K562 (cell line): ENCODE measurements at regions not wholly inside any gene's neighbourhood (a gene's known extent, or its start where the extent isn't known, plus 50 kb on each side); places are given as distances from the start of the nearest gene placed in this dataset.

Source experiments
- ATAC-seq: fragments of 200-7000 bp; cut with Tn5 transposase; 3 replicates; pipeline ENCODE4 v1.9.1; 2020; ENCODE audit warnings: moderate library complexity
- BruUV-seq: library from RNA; stranded (reverse); fragments of 400-500 nt; replicated peaks from 2 replicates; lab custom pipeline; 2021; lab: Mats Ljungman, UMichigan
- CTCF ChIA-PET: fragments of 300-600 bp; formaldehyde crosslinking; extraction: SDS; loops from one replicate; lab custom pipeline; 2021; ENCODE audit warnings: low intra/inter-chr PET ratio; lab: Yijun Ruan, JAX
- POLR2A ChIA-PET: fragments of 300-600, 350-650 bp; sonication (Branson Sonifier 250); formaldehyde crosslinking; extraction: SDS; loops from one replicate; lab custom pipeline; 2021; ENCODE audit warnings: antibody characterized with exemption, inconsistent platforms; lab: Yijun Ruan, JAX
- DNase-seq, 4 experiments: peaks; one replicate each; pipeline versions ENCODE4 v3.0.0 to v3.0.0-alpha.2; 2011 to 2018; ENCODE audit warnings: low spot score in 3 of 4, mixed read lengths in 3 of 4; ENCODE audit errors: extremely low read depth in 1 of 4
- FAIRE-seq: peaks from 2 replicates; lab custom pipeline; 2011; peaks lifted over from hg19 to GRCh38; lab: Jason Lieb, UNC
- H2AFZ ChIP-seq: 2 replicates; pipeline ENCODE4 v1.6.0; 2011; ENCODE audit warnings: low read depth, low read length, control low read depth, inconsistent platforms
- H3K27ac ChIP-seq: fragments of 200-600 bp; 3 replicates; pipeline ENCODE4 v1.8.0; 2011; ENCODE audit warnings: low read depth, mild to moderate bottlenecking, control low read depth, inconsistent platforms, low read length, moderate library complexity, mixed read lengths; ENCODE audit errors: extremely low read depth
- H3K27me3 ChIP-seq, 2 experiments: fragments of 300-600 bp in 1 of 2; 2 replicates in 1 of 2; 3 replicates in 1 of 2; pipeline versions ENCODE4 v1.6.0 to v1.8.0; 2011; ENCODE audit warnings: inconsistent platforms in 2 of 2, low read length in 2 of 2, mild to moderate bottlenecking in 1 of 2, mixed read lengths in 1 of 2, moderate library complexity in 1 of 2; ENCODE audit not compliant: control insufficient read depth in 2 of 2, insufficient read depth in 2 of 2
- H3K36me3 ChIP-seq: fragments of 300-600 bp; 3 replicates; pipeline ENCODE4 v1.8.0; 2011; ENCODE audit warnings: mild to moderate bottlenecking, low read length, inconsistent platforms; ENCODE audit not compliant: control insufficient read depth, insufficient read depth
- H3K4me1 ChIP-seq, 2 experiments: fragments of 200-600 bp in 1 of 2; replicated peaks in 1 of 2; 2 replicates in 1 of 2; 3 replicates in 1 of 2; pipeline versions ENCODE4 v1.5.1 to v1.8.0; 2011; ENCODE audit warnings: inconsistent platforms in 2 of 2, low read length in 2 of 2, mild to moderate bottlenecking in 1 of 2, mixed read lengths in 1 of 2, moderate library complexity in 1 of 2; ENCODE audit not compliant: control insufficient read depth in 2 of 2, insufficient read depth in 2 of 2
- H3K4me2 ChIP-seq: 2 replicates; pipeline ENCODE4 v1.6.1; 2011; ENCODE audit warnings: low read length, control low read depth, inconsistent platforms, mixed read lengths; ENCODE audit not compliant: insufficient read depth
- H3K4me3 ChIP-seq: fragments of 200-600 bp; sonication (generic), shearing (Covaris generic); 2 replicates; pipeline ENCODE4 v1.5.1; 2016; ENCODE audit warnings: control low read depth, inconsistent platforms
- H3K79me2 ChIP-seq: fragments of 200-600 bp; 3 replicates; pipeline ENCODE4 v1.8.0; 2011; ENCODE audit warnings: low read length, inconsistent platforms; ENCODE audit not compliant: control insufficient read depth, insufficient read depth
- H3K9ac ChIP-seq, 2 experiments: 2 replicates each; pipeline versions ENCODE4 v1.6.0 to v1.6.1; 2011; ENCODE audit warnings: low read depth in 2 of 2, low read length in 2 of 2, control low read depth in 1 of 2, inconsistent platforms in 1 of 2, mild to moderate bottlenecking in 1 of 2, mixed read lengths in 1 of 2; ENCODE audit not compliant: insufficient read depth in 1 of 2
- H3K9me1 ChIP-seq: one replicate; pipeline ENCODE4 v1.6.0; 2011; ENCODE audit warnings: inconsistent platforms, mild to moderate bottlenecking, low read length, moderate library complexity; ENCODE audit not compliant: control insufficient read depth, insufficient read depth
- H3K9me3 ChIP-seq: replicated peaks from 2 replicates; pipeline ENCODE4 v1.5.1; 2011; ENCODE audit warnings: low read depth, low read length, inconsistent platforms; ENCODE audit not compliant: control insufficient read depth, insufficient read depth
- H4K20me1 ChIP-seq: replicated peaks from 2 replicates; pipeline ENCODE4 v1.6.1; 2011; ENCODE audit warnings: low read length, inconsistent platforms, mixed read lengths; ENCODE audit not compliant: control insufficient read depth, insufficient read depth
- ATF7 ChIP-seq: fragments of 450-650 bp; IDR thresholded peaks from 2 replicates; pipeline ENCODE4 v1.7.1; 2014; ENCODE audit warnings: mild to moderate bottlenecking, moderate library complexity
- GABPA ChIP-seq: fragments of 200-800 bp; sonication (Bioruptor generic); conservative IDR thresholded peaks from 2 replicates; pipeline ENCODE4 v1.6.1; 2016; ENCODE audit warnings: low read depth, missing genetic modification characterization, missing compliant biosample characterization
- HMG20B ChIP-seq: fragments of 250-450 bp; sonication (Bioruptor Pico); IDR thresholded peaks from 2 replicates; pipeline ENCODE4 v1.5.0; 2021; ENCODE audit warnings: mild to moderate bottlenecking
- JUNB ChIP-seq: fragments of 450-650 bp; formaldehyde crosslinking; conservative IDR thresholded peaks from 2 replicates; pipeline ENCODE4 v1.4.0; 2020; ENCODE audit warnings: mild to moderate bottlenecking
- KDM2B ChIP-seq: fragments of 250-450 bp; sonication (Bioruptor Pico); IDR thresholded peaks from 2 replicates; pipeline ENCODE4 v1.8.0; 2021; ENCODE audit warnings: mild to moderate bottlenecking, moderate library complexity
- LARP7 ChIP-seq: fragments of 450-650 bp; IDR thresholded peaks from 2 replicates; pipeline ENCODE4 v1.6.1; 2016
- MTA3 ChIP-seq: fragments of 450-650 bp; formaldehyde crosslinking; IDR thresholded peaks from 2 replicates; pipeline ENCODE4 v1.6.1; 2017; ENCODE audit warnings: mild to moderate bottlenecking, borderline replicate concordance
- RREB1 ChIP-seq: fragments of 250-450 bp; sonication (Bioruptor Pico); IDR thresholded peaks from 2 replicates; pipeline ENCODE4 v1.4.0; 2020
- SFPQ ChIP-seq: fragments of 200-400 bp; formaldehyde crosslinking; IDR thresholded peaks from 2 replicates; pipeline ENCODE4 v1.6.1; 2017; ENCODE audit warnings: mild to moderate bottlenecking, low read depth, low read length, moderate library complexity
- ZNF143 ChIP-seq: sonication (generic); formaldehyde crosslinking; IDR thresholded peaks from 2 replicates; pipeline ENCODE4 v1.9.0; 2022; ENCODE audit warnings: mild to moderate bottlenecking, missing genetic modification reagents
- ZNF518B ChIP-seq: fragments of 250-450 bp; sonication (Bioruptor Pico); IDR thresholded peaks from 2 replicates; pipeline ENCODE4 v1.5.0; 2021; ENCODE audit warnings: mild to moderate bottlenecking, moderate library complexity
- WGBS: fragments of 100-300 bp; shearing (Covaris generic); methylation state at CpG from one replicate; pipeline ENCODE4 v1.1.6; 2016; ENCODE audit warnings: low coverage, mixed read lengths; ENCODE audit not compliant: insufficient coverage; ENCODE audit errors: missing lambda C conversion rate; 5-methylcytosine and 5-hydroxymethylcytosine counted together
- in situ Hi-C: fragments of 300-500 bp; cut with MboI; formaldehyde crosslinking; loops from 4 replicates; pipeline ENCODE4 v1.15.0; 2018; ENCODE audit warnings: inconsistent platforms, mixed read lengths
- intact Hi-C: fragments of 100-400 bp; cut with micrococcal nuclease; formaldehyde crosslinking; loops from 2 replicates; pipeline ENCODE4 v1.14.2; 2022

GRCh38 chr7:49417034-49417433, 356.4 kb upstream of the VWC2 start (continued):
- no peak for TF ChIP-seq RREB1 (CRISPR knock-in tag)
- no peak for TF ChIP-seq GABPA (tag)
- no peak for TF ChIP-seq LARP7
- no peak for TF ChIP-seq MTA3
- TF ChIP-seq ZNF143 = no peak
- TF ChIP-seq HMG20B (CRISPR knock-in tag) = no peak
- TF ChIP-seq KDM2B (CRISPR knock-in tag) = no peak
- TF ChIP-seq, all 486 proteins: peak for 0

GRCh38 chr7:49418963-49419362, 354.5 kb upstream of the VWC2 start:
- Histone ChIP-seq H3K4me1 (no peaks in the 10 kb centered on the region), H3K27ac (no peak overlapping the region), H3K4me3 (no peak overlapping the region), H3K27me3 (no peaks in the 10 kb centered on the region), H3K9me1 (no peaks in the 10 kb centered on the region), H3K36me3 (no peaks in the 10 kb centered on the region), H4K20me1 (no peaks in the 10 kb centered on the region), H3K9me3 (no peaks in the 10 kb centered on the region; the same call in 1 of the 2 replicates), H2AFZ (no peak overlapping the region), H3K79me2 (no peaks in the 10 kb centered on the region), H3K9ac (no peak overlapping the region), H3K4me2 (no peak overlapping the region)
- CTCF ChIA-PET = no interaction called here
- in situ Hi-C loops (no loop called here), intact Hi-C loops (no loop called here)
- no TSS peak for BruUV-seq
- POLR2A ChIA-PET = no interaction called here
- DNase-seq (no peak), FAIRE-seq (no peak), ATAC-seq (no peak)
- WGBS = 0% methylated on average over 3 of the region's 3 CpGs
- TF ChIP-seq ZNF518B (CRISPR knock-in tag) = no peak
- TF ChIP-seq SFPQ = no peak
- TF ChIP-seq JUNB (CRISPR knock-in tag) = no peak
- TF ChIP-seq ATF7 = no peak
